A673 (cell line): ENCODE measurements at regions not wholly inside any gene's neighbourhood (a gene's known extent, or its start where the extent isn't known, plus 50 kb on each side); places are given as distances from the start of the nearest gene placed in this dataset.

Experiments
- BruUV-seq: library from RNA; stranded (reverse); fragments of 400-500 nt; replicated peaks from 2 replicates; lab custom pipeline; 2021; lab: Mats Ljungman, UMichigan
- CTCF ChIA-PET: fragments of 300-600 bp; sonication (Branson Sonifier 250); formaldehyde crosslinking; loops from one replicate; lab custom pipeline; 2022; ENCODE audit warnings: antibody characterized with exemption; lab: Charles Lee
- POLR2A ChIA-PET: fragments of 300-600 bp; sonication (Branson Sonifier 250); formaldehyde crosslinking; loops from one replicate; lab custom pipeline; 2022; ENCODE audit warnings: antibody characterized with exemption; ENCODE audit not compliant: low non-redundant PET; lab: Charles Lee
- DNase-seq: peaks from one replicate; pipeline ENCODE4 v3.0.0-alpha.2; 2015; ENCODE audit warnings: low spot score
- H3K27ac ChIP-seq: fragments of 200-600 bp; sonication (generic); 2 replicates; pipeline ENCODE4 v1.5.1; 2016; ENCODE audit warnings: mixed run types, low read depth, mild to moderate bottlenecking, mixed read lengths, antibody characterized with exemption, low read length; ENCODE audit not compliant: poor library complexity, severe bottlenecking
- H3K27me3 ChIP-seq: fragments of 200-600 bp; sonication (generic); replicated peaks from 2 replicates; pipeline ENCODE4 v1.6.1; 2017; ENCODE audit warnings: mixed run types, low read depth, mild to moderate bottlenecking, mixed read lengths, antibody characterized with exemption, low read length; ENCODE audit not compliant: insufficient read depth, poor library complexity
- H3K36me3 ChIP-seq: fragments of 200-600 bp; sonication (generic); 2 replicates; pipeline ENCODE4 v1.6.1; 2016; ENCODE audit warnings: mixed run types, mild to moderate bottlenecking, mixed read lengths, antibody characterized with exemption, low read length; ENCODE audit not compliant: insufficient read depth, poor library complexity, severe bottlenecking
- H3K4me1 ChIP-seq: fragments of 200-600 bp; sonication (generic); 2 replicates; pipeline ENCODE4 v1.6.1; 2017; ENCODE audit warnings: mixed run types, mild to moderate bottlenecking, mixed read lengths, antibody characterized with exemption, low read length; ENCODE audit not compliant: insufficient read depth, poor library complexity, severe bottlenecking
- H3K4me3 ChIP-seq: fragments of 200-600 bp; sonication (generic); 2 replicates; pipeline ENCODE4 v1.5.1; 2016; ENCODE audit warnings: low read depth, mixed run types, mild to moderate bottlenecking, mixed read lengths, low read length; ENCODE audit not compliant: poor library complexity, severe bottlenecking
- H3K9me3 ChIP-seq: fragments of 200-600 bp; sonication (generic); 2 replicates; pipeline ENCODE4 v1.6.1; 2016; ENCODE audit warnings: mixed run types, low read depth, mild to moderate bottlenecking, mixed read lengths, antibody characterized with exemption, low read length; ENCODE audit not compliant: poor library complexity, severe bottlenecking
- EZH2 ChIP-seq: fragments of 200-600 bp; sonication (generic); IDR thresholded peaks from 2 replicates; pipeline ENCODE4 v1.6.1; 2017; ENCODE audit warnings: borderline replicate concordance, low read depth, mild to moderate bottlenecking, mixed read lengths, antibody characterized with exemption, low read length; ENCODE audit not compliant: poor library complexity, severe bottlenecking
- intact Hi-C: fragments of 100-400 bp; cut with micrococcal nuclease; formaldehyde crosslinking; loops from one replicate; pipeline ENCODE4 v1.10.0; 2022; ENCODE audit not compliant: unreplicated experiment
- TF ChIP-seq, protein P1 (sequence below): fragments of 300-800, 200-600 bp; sonication (generic); conservative IDR thresholded peaks from 2 replicates; pipeline ENCODE4 v1.5.1; 2017; ENCODE audit warnings: low read depth, mild to moderate bottlenecking, antibody characterized with exemption, low read length, moderate library complexity, mixed read lengths

DNA sequence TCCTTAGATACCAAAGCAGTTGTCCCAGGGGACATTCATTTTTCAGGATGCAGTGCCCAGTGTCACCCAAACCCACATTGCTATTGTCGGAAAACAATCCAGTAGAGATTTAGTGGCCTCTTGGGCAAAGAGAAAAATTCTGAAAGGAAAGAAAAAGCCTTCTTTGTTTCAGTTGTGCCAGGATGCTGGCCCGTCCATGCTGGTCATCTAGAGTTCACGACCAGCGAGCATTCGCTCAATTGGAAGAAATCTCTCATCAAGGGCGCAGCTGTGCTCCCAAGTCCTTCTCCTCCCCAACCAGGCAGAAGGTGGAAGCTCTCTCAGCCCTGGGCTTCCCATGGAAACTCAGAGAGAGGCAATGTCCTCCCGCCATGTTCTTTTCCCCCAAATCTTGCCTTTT, 123.7 kb downstream of the MTHFS start:
- peaks cover 5% of the 10 kb centered on the region for H3K27me3 ChIP-seq
- ChIA-PET CTCF (no interaction called here), POLR2A (no interaction called here)
- no peak for DNase-seq
- intact Hi-C loops = no loop called here
- H3K4me3 ChIP-seq = no peak overlapping the region
- no peaks in the 10 kb centered on the region for H3K9me3 ChIP-seq
- H3K4me1 ChIP-seq = no peaks in the 10 kb centered on the region
- H3K27ac ChIP-seq = no peak overlapping the region
- H3K36me3 ChIP-seq = no peaks in the 10 kb centered on the region
- no TSS peak for BruUV-seq
- no peak for TF ChIP-seq EZH2
- TF ChIP-seq, protein P1, sequence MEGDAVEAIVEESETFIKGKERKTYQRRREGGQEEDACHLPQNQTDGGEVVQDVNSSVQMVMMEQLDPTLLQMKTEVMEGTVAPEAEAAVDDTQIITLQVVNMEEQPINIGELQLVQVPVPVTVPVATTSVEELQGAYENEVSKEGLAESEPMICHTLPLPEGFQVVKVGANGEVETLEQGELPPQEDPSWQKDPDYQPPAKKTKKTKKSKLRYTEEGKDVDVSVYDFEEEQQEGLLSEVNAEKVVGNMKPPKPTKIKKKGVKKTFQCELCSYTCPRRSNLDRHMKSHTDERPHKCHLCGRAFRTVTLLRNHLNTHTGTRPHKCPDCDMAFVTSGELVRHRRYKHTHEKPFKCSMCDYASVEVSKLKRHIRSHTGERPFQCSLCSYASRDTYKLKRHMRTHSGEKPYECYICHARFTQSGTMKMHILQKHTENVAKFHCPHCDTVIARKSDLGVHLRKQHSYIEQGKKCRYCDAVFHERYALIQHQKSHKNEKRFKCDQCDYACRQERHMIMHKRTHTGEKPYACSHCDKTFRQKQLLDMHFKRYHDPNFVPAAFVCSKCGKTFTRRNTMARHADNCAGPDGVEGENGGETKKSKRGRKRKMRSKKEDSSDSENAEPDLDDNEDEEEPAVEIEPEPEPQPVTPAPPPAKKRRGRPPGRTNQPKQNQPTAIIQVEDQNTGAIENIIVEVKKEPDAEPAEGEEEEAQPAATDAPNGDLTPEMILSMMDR = no peak

DNA sequence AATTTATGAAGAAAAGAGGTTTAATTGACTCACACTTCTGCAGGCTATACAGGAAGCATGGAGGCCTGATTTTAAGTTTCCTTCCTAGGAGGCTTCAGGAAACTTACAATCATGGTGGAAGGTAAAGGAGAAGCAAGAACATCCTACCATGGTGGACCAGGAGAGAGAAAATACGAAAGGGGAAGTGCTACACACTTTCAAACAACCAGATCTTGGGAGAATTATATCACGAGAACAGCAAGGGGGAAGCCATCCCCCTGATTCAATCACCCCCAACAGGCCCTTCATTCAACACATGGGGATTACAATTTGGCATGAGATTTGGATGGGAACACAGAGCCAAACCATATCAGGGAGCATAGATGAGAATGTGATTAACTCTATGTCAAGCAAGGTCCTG, 121.0 kb downstream of the MTHFS start:
- Histone ChIP-seq H3K4me3 (no peak overlapping the region), H3K9me3 (no peaks in the 10 kb centered on the region), H3K27me3 (peaks cover 5% of the 10 kb centered on the region), H3K4me1 (no peaks in the 10 kb centered on the region), H3K27ac (no peak overlapping the region), H3K36me3 (no peaks in the 10 kb centered on the region)
- ChIA-PET CTCF (no interaction called here), POLR2A (no interaction called here)
- TF ChIP-seq EZH2 = no peak
- TF ChIP-seq, protein P1 = no peak
- no TSS peak for BruUV-seq
- DNase-seq = no peak
- intact Hi-C loops = no loop called here

DNA sequence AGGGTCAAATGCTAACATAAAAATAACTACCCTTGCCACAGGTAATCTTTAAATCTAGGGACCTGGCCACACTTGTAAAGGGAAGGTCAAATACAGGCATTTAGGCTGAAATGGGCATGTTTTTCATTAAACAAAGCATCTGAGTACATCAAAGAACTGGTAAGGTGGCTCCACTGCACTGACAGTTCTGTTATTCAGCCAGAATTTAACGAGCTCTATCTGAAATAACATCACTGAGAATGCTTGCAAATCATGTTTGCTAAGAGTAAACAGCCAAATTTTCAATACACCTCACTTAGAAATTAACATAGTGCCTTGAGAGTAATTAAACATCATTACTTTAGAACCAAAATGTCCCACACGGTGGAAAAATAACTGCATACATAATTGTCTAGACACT, 118.9 kb downstream of the MTHFS start:
- H3K27ac ChIP-seq = no peak overlapping the region
- no TSS peak for BruUV-seq
- intact Hi-C loops = no loop called here

More for the DNA sequence above, 118.9 kb downstream of the MTHFS start:
- ChIA-PET POLR2A (no interaction called here), CTCF (no interaction called here)
- peaks cover 3% of the 10 kb centered on the region for H3K27me3 ChIP-seq
- no peaks in the 10 kb centered on the region for H3K36me3 ChIP-seq
- no peaks in the 10 kb centered on the region for H3K4me1 ChIP-seq
- H3K9me3 ChIP-seq = peaks cover 6% of the 10 kb centered on the region
- H3K4me3 ChIP-seq = no peak overlapping the region
- no peak for TF ChIP-seq EZH2
- TF ChIP-seq, protein P1 = no peak
- DNase-seq = no peak
